ENCODE measurements at regions not wholly inside any gene's neighbourhood (a gene's known extent, or its start where the extent isn't known, plus 50 kb on each side); places are given as distances from the start of the nearest gene placed in this dataset.

GRCh38 chr4:36687681-36688080 lies 406.3 kb downstream of the DTHD1 start:
- FAIRE-seq (no peak), DNase-seq (ENCODE audit: insufficient read length, low spot score) (no peak)
- no peak for TF ChIP-seq CTCF (IDR thresholded peaks at IDR 0.05; ENCODE audit: insufficient read depth, missing control alignments)

GRCh38 chr4:36692586-36692985 lies 411.2 kb downstream of the DTHD1 start:
- TF ChIP-seq CTCF (IDR thresholded peaks at IDR 0.05; ENCODE audit: insufficient read depth, missing control alignments) = no peak
- DNase-seq (ENCODE audit: insufficient read length, low spot score) = no peak
- FAIRE-seq = no peak

GRCh38 chr4:36702245-36702644 lies 420.8 kb downstream of the DTHD1 start:
- DNase-seq (ENCODE audit: insufficient read length, low spot score) (no peak), FAIRE-seq (no peak)
- TF ChIP-seq CTCF (IDR thresholded peaks at IDR 0.05; ENCODE audit: insufficient read depth, missing control alignments) = no peak

GRCh38 chr4:36704289-36704688 lies 422.9 kb downstream of the DTHD1 start:
- DNase-seq (ENCODE audit: insufficient read length, low spot score) (no peak), FAIRE-seq (no peak)
- no peak for TF ChIP-seq CTCF (IDR thresholded peaks at IDR 0.05; ENCODE audit: insufficient read depth, missing control alignments)

- FAIRE-seq (no peak), DNase-seq (ENCODE audit: insufficient read length, low spot score) (no peak)
- TF ChIP-seq CTCF (IDR thresholded peaks at IDR 0.05; ENCODE audit: insufficient read depth, missing control alignments) = no peak
Observed at GRCh38 chr4:36709991-36710390, 428.6 kb downstream of the DTHD1 start.

GRCh38 chr4:36712013-36712412 lies 430.6 kb downstream of the DTHD1 start:
- DNase-seq (ENCODE audit: insufficient read length, low spot score) (no peak), FAIRE-seq (no peak)
- TF ChIP-seq CTCF (IDR thresholded peaks at IDR 0.05; ENCODE audit: insufficient read depth, missing control alignments) = no peak

GRCh38 chr4:36716874-36717273 lies 435.5 kb downstream of the DTHD1 start:
- DNase-seq (ENCODE audit: insufficient read length, low spot score) (no peak), FAIRE-seq (no peak)
- no peak for TF ChIP-seq CTCF (IDR thresholded peaks at IDR 0.05; ENCODE audit: insufficient read depth, missing control alignments)

Data from D721Med (cell line).